Right lobe of liver (tissue), 4 donors: ENCODE measurements at regions not wholly inside any gene's neighbourhood (a gene's known extent, or its start where the extent isn't known, plus 50 kb on each side); places are given as distances from the start of the nearest gene placed in this dataset.

Experiments used
- CTCF ChIP-seq, 4 donors: fragments of 200-600 bp in 3 of 4; fragments of 450-650 bp in 1 of 4; IDR thresholded peaks; one replicate each; pipeline versions ENCODE4 v1.5.1 to v1.8.0; 2016 to 2022; ENCODE audit warnings: antibody characterized with exemption in 4 of 4, mild to moderate bottlenecking in 2 of 4
- POLR2A ChIP-seq: fragments of 450-650 bp; IDR thresholded peaks from one replicate; pipeline ENCODE4 v1.6.1; 2017; ENCODE audit warnings: antibody characterized with exemption, mild to moderate bottlenecking
- donor health status: DM: no; HTN: no; CAD: no.
- donor health status: DM: no; HTN: no; CAD: no.
- donor health status: DM: no; HTN: yes; CAD: no.

GRCh38 chr5:21644032-21644431, 1209.1 kb downstream of the CDH12 start:
- TF ChIP-seq CTCF (IDR thresholded peaks at IDR 0.05) (no peak), POLR2A (no peak)
